H1 (cell line): ENCODE measurements at regions not wholly inside any gene's neighbourhood (a gene's known extent, or its start where the extent isn't known, plus 50 kb on each side); places are given as distances from the start of the nearest gene placed in this dataset.

Experiments used
- CHD1 ChIP-seq: IDR thresholded peaks from 2 replicates; pipeline ENCODE4 v1.6.1; 2012; ENCODE audit warnings: low read depth, low read length, improper control_type of control experiment
- CHD2 ChIP-seq: IDR thresholded peaks from 2 replicates; pipeline ENCODE4 v1.6.1; 2012; ENCODE audit warnings: low read length, improper control_type of control experiment
- FOSL1 ChIP-seq: IDR thresholded peaks from 2 replicates; pipeline ENCODE4 v1.6.1; 2011; ENCODE audit warnings: mild to moderate bottlenecking, low read depth, low read length, moderate library complexity; ENCODE audit not compliant: insufficient read depth
- HDAC6 ChIP-seq: IDR thresholded peaks from one replicate; pipeline ENCODE4 v1.7.1; 2012; ENCODE audit warnings: low read depth, mild to moderate bottlenecking, inconsistent platforms, low read length, moderate library complexity
- RAD21 ChIP-seq, 2 experiments: IDR thresholded peaks in 1 of 2; conservative IDR thresholded peaks in 1 of 2; 2 replicates each; pipeline ENCODE4 v1.6.1; 2011; ENCODE audit warnings: low read depth in 2 of 2, low read length in 2 of 2, improper control_type of control experiment in 1 of 2, inconsistent platforms in 1 of 2, mild to moderate bottlenecking in 1 of 2, moderate library complexity in 1 of 2
- RBBP5 ChIP-seq: IDR thresholded peaks from 2 replicates; pipeline ENCODE4 v1.7.1; 2012; ENCODE audit warnings: low read depth, mild to moderate bottlenecking, inconsistent platforms, low read length, moderate library complexity, borderline replicate concordance
- SIN3A ChIP-seq, 2 experiments: IDR thresholded peaks in 1 of 2; conservative IDR thresholded peaks in 1 of 2; 2 replicates each; pipeline ENCODE4 v1.6.1; 2011 to 2012; ENCODE audit warnings: low read length in 2 of 2, improper control_type of control experiment in 1 of 2, low read depth in 1 of 2, mild to moderate bottlenecking in 1 of 2
- TF ChIP-seq, protein P1 (sequence below): fragments of 300-600 bp; sonication (generic); IDR thresholded peaks from 2 replicates; pipeline ENCODE4 v1.7.1; 2012; ENCODE audit warnings: low read length, moderate library complexity, mild to moderate bottlenecking, inconsistent platforms; ENCODE audit not compliant: insufficient replicate concordance

DNA sequence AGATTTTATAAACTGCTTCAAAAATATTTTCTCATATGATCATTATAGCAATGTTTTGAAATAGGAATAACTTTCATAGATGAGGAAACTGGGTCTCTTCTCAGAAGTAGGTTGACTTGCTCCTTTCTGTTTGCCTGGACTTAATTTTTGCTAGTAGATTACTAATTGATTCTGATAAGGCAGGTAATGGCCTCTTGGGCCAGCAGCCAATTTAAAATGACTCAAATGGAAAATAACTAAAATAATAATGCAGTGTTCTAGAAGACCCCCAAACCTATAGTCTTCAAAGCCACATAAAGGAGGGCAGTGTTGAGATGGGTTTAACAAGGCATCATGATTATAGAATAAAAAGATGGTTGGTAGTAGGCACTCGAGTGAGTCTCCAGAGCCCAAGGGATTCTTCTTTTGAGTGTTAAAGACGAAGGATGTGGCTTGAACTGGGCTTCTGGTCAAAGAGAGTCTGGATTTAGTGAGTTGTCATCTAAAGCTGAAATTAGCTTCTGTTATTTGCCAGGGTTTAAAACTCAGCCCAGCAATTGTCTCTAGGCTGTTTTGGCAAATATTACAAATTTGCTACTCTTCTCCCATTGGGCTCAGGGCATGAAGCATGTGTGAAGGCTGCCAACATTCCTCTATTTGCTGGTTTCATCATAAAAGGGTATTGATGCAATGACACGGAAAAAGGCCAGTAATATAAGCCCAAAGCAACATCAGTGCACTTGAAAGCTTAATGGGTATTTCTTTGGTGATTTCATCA is 297.1 kb upstream of the MEIS2 start (continued):
- no peak for TF ChIP-seq CHD2
- TF ChIP-seq FOSL1, result no peak
- TF ChIP-seq CHD1, result no peak
- no peak for TF ChIP-seq SIN3A (conservative IDR thresholded peaks at IDR 0.05 in 1 of 2, IDR thresholded peaks at IDR 0.05 in 1 of 2; ENCODE audit: low read depth in 1 of 2, low read length in 2 of 2)
- TF ChIP-seq RBBP5, result no peak
- no peak for TF ChIP-seq HDAC6
- TF ChIP-seq, protein P1, sequence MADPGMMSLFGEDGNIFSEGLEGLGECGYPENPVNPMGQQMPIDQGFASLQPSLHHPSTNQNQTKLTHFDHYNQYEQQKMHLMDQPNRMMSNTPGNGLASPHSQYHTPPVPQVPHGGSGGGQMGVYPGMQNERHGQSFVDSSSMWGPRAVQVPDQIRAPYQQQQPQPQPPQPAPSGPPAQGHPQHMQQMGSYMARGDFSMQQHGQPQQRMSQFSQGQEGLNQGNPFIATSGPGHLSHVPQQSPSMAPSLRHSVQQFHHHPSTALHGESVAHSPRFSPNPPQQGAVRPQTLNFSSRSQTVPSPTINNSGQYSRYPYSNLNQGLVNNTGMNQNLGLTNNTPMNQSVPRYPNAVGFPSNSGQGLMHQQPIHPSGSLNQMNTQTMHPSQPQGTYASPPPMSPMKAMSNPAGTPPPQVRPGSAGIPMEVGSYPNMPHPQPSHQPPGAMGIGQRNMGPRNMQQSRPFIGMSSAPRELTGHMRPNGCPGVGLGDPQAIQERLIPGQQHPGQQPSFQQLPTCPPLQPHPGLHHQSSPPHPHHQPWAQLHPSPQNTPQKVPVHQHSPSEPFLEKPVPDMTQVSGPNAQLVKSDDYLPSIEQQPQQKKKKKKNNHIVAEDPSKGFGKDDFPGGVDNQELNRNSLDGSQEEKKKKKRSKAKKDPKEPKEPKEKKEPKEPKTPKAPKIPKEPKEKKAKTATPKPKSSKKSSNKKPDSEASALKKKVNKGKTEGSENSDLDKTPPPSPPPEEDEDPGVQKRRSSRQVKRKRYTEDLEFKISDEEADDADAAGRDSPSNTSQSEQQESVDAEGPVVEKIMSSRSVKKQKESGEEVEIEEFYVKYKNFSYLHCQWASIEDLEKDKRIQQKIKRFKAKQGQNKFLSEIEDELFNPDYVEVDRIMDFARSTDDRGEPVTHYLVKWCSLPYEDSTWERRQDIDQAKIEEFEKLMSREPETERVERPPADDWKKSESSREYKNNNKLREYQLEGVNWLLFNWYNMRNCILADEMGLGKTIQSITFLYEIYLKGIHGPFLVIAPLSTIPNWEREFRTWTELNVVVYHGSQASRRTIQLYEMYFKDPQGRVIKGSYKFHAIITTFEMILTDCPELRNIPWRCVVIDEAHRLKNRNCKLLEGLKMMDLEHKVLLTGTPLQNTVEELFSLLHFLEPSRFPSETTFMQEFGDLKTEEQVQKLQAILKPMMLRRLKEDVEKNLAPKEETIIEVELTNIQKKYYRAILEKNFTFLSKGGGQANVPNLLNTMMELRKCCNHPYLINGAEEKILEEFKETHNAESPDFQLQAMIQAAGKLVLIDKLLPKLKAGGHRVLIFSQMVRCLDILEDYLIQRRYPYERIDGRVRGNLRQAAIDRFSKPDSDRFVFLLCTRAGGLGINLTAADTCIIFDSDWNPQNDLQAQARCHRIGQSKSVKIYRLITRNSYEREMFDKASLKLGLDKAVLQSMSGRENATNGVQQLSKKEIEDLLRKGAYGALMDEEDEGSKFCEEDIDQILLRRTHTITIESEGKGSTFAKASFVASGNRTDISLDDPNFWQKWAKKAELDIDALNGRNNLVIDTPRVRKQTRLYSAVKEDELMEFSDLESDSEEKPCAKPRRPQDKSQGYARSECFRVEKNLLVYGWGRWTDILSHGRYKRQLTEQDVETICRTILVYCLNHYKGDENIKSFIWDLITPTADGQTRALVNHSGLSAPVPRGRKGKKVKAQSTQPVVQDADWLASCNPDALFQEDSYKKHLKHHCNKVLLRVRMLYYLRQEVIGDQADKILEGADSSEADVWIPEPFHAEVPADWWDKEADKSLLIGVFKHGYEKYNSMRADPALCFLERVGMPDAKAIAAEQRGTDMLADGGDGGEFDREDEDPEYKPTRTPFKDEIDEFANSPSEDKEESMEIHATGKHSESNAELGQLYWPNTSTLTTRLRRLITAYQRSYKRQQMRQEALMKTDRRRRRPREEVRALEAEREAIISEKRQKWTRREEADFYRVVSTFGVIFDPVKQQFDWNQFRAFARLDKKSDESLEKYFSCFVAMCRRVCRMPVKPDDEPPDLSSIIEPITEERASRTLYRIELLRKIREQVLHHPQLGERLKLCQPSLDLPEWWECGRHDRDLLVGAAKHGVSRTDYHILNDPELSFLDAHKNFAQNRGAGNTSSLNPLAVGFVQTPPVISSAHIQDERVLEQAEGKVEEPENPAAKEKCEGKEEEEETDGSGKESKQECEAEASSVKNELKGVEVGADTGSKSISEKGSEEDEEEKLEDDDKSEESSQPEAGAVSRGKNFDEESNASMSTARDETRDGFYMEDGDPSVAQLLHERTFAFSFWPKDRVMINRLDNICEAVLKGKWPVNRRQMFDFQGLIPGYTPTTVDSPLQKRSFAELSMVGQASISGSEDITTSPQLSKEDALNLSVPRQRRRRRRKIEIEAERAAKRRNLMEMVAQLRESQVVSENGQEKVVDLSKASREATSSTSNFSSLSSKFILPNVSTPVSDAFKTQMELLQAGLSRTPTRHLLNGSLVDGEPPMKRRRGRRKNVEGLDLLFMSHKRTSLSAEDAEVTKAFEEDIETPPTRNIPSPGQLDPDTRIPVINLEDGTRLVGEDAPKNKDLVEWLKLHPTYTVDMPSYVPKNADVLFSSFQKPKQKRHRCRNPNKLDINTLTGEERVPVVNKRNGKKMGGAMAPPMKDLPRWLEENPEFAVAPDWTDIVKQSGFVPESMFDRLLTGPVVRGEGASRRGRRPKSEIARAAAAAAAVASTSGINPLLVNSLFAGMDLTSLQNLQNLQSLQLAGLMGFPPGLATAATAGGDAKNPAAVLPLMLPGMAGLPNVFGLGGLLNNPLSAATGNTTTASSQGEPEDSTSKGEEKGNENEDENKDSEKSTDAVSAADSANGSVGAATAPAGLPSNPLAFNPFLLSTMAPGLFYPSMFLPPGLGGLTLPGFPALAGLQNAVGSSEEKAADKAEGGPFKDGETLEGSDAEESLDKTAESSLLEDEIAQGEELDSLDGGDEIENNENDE, result no peak
- TF ChIP-seq RAD21 (IDR thresholded peaks at IDR 0.05 in 1 of 2, conservative IDR thresholded peaks at IDR 0.05 in 1 of 2; ENCODE audit: low read depth in 2 of 2, low read length in 2 of 2), result no peak
- TF ChIP-seq, all 59 proteins: peak for 0
